ENCODE measurements at regions not wholly inside any gene's neighbourhood (a gene's known extent, or its start where the extent isn't known, plus 50 kb on each side); places are given as distances from the start of the nearest gene placed in this dataset.

DNA sequence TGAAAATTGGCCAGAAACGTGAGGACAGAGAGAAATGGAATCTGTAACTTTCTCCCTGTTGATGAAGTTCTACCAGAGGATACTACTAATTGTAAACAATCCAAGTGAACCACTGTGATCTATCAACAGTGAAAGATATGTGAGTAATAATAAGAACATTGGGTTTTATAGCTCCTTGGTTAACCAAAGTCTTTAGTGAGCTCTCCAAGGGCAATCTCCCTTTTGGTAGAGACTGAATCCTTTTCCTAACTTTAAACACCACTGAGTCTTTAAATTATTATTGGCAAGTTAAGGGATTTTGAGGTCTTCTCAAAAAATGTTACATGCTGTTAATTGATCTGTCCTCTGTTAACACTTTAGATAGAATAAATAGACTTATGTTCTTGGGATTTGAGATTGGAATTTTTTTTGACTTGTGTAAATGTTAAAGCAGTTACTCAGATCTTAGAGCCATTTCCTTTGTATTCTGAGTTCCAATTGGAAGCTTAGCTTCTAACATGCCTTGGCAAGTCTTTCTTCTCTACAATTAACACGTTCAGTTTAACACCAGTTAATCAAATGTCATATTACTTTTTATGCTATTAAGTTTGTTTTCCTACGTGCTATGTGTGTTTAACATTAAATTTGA, 338.2 kb upstream of the DDHD1 start:
- Mint-ChIP-seq H3K27me3 (no peaks in the 10 kb centered on the region), H3K4me1 (no peaks in the 10 kb centered on the region), H3K36me3 (no peaks in the 10 kb centered on the region), H3K27ac (no peak overlapping the region), H3K9me3 (no peaks in the 10 kb centered on the region), H3K4me3 (no peak overlapping the region)
- no peak for DNase-seq

DNA sequence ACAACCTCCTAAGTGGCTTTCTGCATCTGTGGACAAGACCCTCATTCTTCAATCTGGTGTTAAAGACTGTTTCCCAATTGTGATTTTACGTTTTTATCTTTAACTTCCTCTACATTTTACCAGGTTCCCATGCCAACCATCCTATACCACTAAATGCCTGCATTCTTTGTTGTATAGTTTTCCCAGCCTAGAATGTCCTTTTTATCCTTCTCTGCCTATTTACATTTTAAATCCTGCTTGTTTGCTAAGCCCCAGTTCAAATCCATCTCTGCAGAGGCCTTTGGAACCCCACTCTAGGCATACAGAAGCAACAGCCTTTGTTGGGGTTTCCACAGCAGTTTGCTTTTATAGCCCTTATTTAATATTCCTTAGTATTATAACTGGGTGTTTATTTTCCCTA, 325.1 kb upstream of the DDHD1 start:
- Mint-ChIP-seq H3K27me3 (peaks cover 8% of the 10 kb centered on the region), H3K36me3 (peaks cover 3% of the 10 kb centered on the region), H3K4me3 (no peak overlapping the region), H3K9me3 (peaks cover 13% of the 10 kb centered on the region), H3K27ac (no peak overlapping the region), H3K4me1 (no peaks in the 10 kb centered on the region)
- no peak for DNase-seq

DNA sequence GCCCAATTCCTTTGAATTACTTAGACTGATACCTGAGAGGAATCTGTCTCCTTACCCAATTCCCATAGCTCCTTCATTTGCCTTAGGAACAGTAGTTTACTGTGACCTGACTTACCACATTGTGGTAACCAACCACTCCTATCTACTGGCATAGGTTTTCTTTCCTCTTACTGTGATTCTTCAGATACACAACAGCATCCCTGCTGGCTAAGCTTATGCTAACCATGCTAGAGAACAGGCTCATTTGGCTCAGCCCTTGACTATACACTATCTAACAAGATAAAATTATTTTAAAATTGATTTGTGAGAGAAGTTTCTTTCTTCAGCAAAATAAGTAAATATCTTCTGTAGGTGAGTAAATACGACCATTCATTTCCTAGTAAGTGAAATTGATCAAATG, 320.4 kb upstream of the DDHD1 start:
- Mint-ChIP-seq H3K4me3 (no peak overlapping the region), H3K4me1 (no peaks in the 10 kb centered on the region), H3K27ac (no peak overlapping the region), H3K9me3 (no peaks in the 10 kb centered on the region), H3K36me3 (peaks cover 2% of the 10 kb centered on the region), H3K27me3 (no peaks in the 10 kb centered on the region)
- DNase-seq: no peak

DNA sequence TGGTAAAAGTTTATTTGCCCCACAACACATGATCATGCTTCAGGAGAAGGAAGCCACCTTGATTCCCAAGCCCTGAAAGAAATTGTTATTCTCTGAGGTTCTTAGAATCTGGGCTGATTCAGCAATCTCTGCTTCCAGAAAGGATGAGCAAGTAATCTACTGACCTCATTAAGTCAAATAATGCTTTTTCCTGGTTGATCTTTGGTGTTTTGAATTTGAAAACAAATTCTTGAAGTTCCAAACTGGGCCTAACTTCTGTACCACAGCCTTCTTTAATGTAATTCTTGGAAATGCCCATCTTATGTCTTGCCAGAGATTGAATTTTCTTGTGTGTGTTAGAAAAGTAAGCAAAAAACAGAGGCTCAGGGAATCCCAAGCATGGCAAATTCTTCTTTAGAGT, 319.2 kb upstream of the DDHD1 start:
- H3K27me3 Mint-ChIP-seq: no peaks in the 10 kb centered on the region
- H3K4me3 Mint-ChIP-seq: no peak overlapping the region
- H3K9me3 Mint-ChIP-seq: no peaks in the 10 kb centered on the region
- H3K27ac Mint-ChIP-seq: no peak overlapping the region
- peaks cover 2% of the 10 kb centered on the region for H3K36me3 Mint-ChIP-seq
- no peaks in the 10 kb centered on the region for H3K4me1 Mint-ChIP-seq
- DNase-seq: no peak

DNA sequence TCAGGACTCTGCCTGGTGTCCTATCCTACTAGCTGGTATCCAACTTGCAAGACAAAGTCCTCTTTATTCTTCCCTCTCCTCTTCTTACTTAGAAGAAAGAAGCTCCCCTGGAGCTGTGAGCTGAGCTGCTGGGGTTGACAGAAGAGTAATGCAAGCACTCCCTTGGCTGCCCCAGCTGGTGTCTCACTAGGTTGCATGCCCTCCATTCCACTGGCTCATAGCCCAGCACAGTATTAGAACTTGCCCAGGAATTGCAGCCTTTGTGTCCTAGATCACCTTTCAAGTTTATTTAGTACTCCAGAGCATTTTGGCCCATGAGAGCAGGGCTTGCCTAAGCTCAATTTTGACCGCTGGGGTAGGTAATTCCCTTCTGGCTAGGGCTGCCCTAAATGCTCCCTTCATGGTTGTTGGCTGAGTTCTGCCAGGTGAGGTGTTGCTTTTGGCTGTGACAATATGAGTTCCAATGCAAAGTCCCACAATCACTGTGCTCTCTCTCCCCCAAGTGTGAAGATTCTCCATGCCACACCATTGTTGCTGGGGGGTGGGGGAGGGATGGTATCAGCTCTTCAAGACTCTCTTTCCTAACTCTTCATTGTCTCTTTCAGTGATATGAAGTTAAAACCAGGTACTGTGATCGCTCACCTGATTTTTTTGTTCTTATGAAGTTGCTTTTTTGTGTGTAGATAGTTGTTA, 317.4 kb upstream of the DDHD1 start:
- Mint-ChIP-seq H3K9me3 (no peaks in the 10 kb centered on the region), H3K4me3 (no peak overlapping the region), H3K36me3 (peaks cover 2% of the 10 kb centered on the region), H3K27ac (no peak overlapping the region), H3K4me1 (no peaks in the 10 kb centered on the region), H3K27me3 (no peaks in the 10 kb centered on the region)
- DNase-seq: no peak

DNA sequence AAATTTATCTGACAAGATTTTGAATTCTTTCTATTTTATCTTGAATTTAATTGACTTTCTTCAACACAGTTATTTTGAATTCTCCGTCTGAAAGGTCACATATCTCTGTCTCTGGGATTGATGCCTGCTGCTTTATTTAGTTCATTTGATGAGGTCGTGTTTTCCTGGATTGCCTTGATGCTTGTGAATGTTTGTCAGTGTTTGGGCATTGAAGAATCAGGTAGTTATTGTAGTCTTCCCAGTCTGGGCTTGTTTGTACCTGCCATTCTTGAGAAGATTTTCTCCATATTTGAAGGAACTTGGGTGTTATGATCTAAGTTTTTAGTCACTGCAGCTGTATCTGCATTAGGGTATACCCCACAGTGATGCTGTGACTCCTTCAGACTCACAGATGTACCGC, 315.8 kb upstream of the DDHD1 start:
- Mint-ChIP-seq H3K36me3 (peaks cover 2% of the 10 kb centered on the region), H3K4me1 (no peaks in the 10 kb centered on the region), H3K4me3 (no peak overlapping the region), H3K9me3 (peaks cover 2% of the 10 kb centered on the region), H3K27me3 (no peaks in the 10 kb centered on the region), H3K27ac (no peak overlapping the region)
- no peak for DNase-seq

DNA sequence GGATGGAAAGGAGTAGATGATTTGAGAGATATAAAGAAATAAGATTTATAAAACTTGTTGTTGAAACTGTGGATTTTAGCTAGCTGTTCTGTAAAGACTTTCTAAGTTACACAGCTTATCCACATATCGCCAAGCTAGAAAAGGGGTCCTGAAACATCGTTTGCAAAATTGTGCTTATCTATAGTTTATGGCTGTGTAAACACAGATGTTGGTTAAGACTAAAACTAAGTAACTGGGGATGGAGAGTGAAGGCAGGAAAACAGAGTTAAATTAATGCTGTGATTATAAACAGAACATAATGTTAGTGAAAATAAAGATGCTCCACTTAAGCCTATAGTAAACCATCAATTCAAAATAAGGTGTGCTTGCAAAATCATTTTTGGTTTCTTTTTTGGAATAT, 311.3 kb upstream of the DDHD1 start:
- DNase-seq: no peak
- Mint-ChIP-seq H3K27ac (no peak overlapping the region), H3K4me3 (no peak overlapping the region), H3K36me3 (no peaks in the 10 kb centered on the region), H3K27me3 (peaks cover 5% of the 10 kb centered on the region), H3K4me1 (no peaks in the 10 kb centered on the region), H3K9me3 (peaks cover 2% of the 10 kb centered on the region)

DNA sequence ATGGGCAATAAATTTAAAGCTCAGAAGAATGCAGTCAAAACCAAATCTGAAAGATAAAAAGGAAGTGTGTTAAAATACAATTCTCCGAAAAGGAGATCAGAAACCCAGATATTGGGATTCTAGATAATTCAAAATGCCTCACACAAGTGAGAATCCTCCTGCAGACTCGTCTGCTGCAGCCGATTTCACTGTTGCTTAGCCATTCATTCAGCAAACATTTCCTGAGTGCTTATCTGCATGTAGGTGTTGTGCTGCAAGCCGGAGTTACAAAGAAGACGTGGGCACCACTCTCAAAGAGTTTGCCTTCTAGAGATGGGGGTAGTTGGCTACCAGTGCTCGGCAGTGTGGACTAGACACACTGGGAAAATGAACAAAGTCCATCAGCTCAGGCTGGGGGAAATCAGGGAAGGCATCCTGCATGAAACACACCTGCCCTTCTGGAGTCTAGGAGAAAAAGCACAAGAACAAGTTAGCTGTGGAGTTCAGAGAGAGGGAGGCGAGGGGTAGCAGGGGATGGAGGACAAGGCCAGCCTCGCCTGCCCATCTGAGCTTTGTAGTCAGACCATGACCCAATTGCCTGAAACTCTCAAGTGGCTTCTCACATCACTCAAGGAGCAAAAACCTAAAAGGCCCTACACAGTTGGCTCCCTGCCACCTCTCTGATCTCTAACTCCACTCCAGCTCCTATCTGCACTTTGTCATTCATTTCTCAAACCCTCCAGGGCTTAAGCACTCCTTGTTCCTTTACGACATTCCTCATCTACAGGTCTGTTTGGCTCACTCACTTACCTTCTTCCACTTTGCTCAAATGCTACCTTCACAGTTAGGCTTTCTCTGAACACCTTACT, 310.0 kb upstream of the DDHD1 start:
- Mint-ChIP-seq H3K36me3 (no peaks in the 10 kb centered on the region), H3K9me3 (peaks cover 2% of the 10 kb centered on the region), H3K27me3 (peaks cover 5% of the 10 kb centered on the region), H3K4me1 (no peaks in the 10 kb centered on the region), H3K4me3 (no peak overlapping the region), H3K27ac (no peak overlapping the region)
- no peak for DNase-seq

DNA sequence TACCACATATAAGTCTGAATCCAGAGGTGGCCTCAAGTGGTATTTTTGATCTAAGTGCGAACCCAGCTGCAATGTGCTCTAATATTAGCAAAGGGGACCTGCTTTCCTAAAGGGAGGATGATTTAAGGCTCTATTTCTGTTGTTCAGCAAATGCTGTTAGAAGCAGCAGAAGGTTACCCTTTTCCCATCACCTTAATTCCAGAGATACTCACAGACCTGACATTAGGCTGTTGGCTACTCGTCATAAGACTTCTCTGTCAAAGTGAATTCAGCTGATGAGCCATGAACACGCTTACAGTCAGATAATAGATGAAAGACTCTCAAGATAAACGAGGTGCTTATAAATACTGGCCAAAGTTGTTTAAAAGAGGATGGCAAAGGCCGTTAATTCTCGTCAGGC, 308.7 kb upstream of the DDHD1 start:
- Mint-ChIP-seq H3K4me1 (no peaks in the 10 kb centered on the region), H3K27me3 (peaks cover 5% of the 10 kb centered on the region), H3K9me3 (peaks cover 2% of the 10 kb centered on the region), H3K36me3 (no peaks in the 10 kb centered on the region), H3K4me3 (no peak overlapping the region), H3K27ac (no peak overlapping the region)
- DNase-seq: no peak

DNA sequence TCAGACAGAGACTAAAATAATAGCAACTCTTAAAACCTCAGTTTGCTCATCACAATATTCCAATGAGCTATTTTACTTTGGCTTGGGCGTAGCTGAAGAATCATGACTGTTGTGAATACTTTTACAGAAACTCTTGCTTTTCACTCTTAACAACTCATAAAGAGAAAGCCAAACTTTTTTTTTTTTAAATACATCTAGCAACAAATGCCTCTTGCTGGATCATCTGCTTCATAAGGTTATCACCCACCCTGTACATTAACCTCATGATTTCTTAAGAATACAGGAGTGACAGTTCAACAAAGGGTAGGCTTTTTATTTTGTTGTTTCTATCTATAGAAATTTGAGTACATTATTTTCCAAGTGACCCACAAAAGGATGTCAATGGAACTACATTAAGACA, 307.4 kb upstream of the DDHD1 start:
- no peak for DNase-seq
- Mint-ChIP-seq H3K9me3 (peaks cover 2% of the 10 kb centered on the region), H3K27ac (no peak overlapping the region), H3K4me3 (no peak overlapping the region), H3K36me3 (no peaks in the 10 kb centered on the region), H3K4me1 (no peaks in the 10 kb centered on the region), H3K27me3 (peaks cover 5% of the 10 kb centered on the region)

DNA sequence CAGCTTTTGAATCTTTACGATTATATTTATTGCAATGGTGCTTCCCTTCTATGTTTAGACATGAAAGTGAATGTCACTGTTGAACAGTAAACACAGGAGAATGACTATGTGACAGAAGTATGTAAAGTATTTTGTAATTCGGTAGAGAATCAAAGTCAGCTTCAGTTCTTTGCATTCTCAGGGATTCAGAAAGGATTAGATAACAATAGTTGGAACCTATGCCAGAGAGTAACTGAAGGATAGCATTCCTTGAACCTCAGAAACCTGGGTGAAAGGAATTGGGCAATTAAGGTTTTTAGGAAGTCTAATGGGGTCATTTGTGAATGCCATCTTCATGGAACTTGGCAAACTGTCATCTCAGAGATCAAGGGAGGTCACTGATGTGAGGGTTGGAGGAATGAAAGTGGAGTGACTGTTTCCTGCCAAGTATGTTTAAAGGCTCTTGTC, 305.3 kb upstream of the DDHD1 start:
- no peak for DNase-seq
- no peak overlapping the region for H3K27ac Mint-ChIP-seq
- peaks cover 5% of the 10 kb centered on the region for H3K27me3 Mint-ChIP-seq
- no peaks in the 10 kb centered on the region for H3K36me3 Mint-ChIP-seq
- no peaks in the 10 kb centered on the region for H3K9me3 Mint-ChIP-seq
- no peaks in the 10 kb centered on the region for H3K4me1 Mint-ChIP-seq
- no peak overlapping the region for H3K4me3 Mint-ChIP-seq

DNA sequence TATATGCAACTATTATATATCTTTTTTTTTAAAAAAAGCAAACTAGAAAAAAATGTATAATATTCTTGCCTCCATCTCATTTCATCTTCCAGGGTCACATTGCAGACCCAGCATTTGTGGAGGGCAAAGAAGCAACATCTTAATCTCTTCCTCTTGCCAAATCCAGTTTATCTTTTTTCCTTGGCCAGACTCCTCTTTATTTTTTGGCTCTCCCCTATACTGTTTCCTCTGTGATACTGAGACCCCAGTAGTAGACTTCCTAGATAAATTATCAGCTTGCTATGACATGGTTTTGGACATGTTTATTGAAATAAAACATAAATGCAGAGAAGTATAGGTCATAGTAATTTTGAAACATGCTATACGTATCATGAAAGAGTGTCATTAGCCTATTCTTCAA, 303.8 kb upstream of the DDHD1 start:
- DNase-seq: no peak
- H3K9me3 Mint-ChIP-seq: no peaks in the 10 kb centered on the region
- no peaks in the 10 kb centered on the region for H3K4me1 Mint-ChIP-seq
- H3K4me3 Mint-ChIP-seq: no peak overlapping the region
- peaks cover 8% of the 10 kb centered on the region for H3K27me3 Mint-ChIP-seq
- H3K27ac Mint-ChIP-seq: no peak overlapping the region
- H3K36me3 Mint-ChIP-seq: no peaks in the 10 kb centered on the region

DNA sequence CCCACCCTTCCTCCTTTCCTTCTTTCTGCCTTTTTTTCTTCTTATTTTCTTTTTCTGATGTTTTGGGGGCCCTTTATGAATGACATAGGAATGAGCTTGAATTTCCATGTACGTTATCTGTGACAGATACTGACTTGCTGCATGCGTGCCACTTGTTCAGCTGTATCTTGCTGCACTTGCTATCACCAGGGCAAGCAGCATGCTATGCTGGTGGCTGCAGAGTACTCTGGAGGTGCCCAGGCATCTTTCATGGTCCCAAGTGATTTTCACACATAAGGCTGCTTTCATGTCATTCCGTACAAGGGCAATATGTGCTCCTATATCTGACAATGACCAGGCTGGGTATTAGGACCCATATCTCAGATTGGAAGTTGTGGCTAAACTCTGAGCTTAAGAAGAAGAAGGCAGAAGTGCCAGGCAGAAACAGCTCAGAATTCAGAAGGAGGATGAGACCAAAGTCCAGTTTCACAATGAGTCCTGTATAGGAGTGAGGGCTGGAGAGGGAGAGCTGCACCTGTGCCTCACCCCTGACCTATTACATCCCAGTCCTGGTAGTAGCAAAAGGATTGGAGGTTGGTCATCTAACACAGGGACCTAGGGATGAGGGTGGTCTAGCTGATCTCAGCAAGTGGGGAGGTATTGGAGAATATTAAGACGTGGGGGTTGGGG, 299.0 kb upstream of the DDHD1 start:
- peaks cover 9% of the 10 kb centered on the region for H3K27me3 Mint-ChIP-seq
- no peaks in the 10 kb centered on the region for H3K9me3 Mint-ChIP-seq
- H3K36me3 Mint-ChIP-seq: no peaks in the 10 kb centered on the region
- no peak for DNase-seq
- no peak overlapping the region for H3K27ac Mint-ChIP-seq
- H3K4me1 Mint-ChIP-seq: no peaks in the 10 kb centered on the region
- H3K4me3 Mint-ChIP-seq: no peak overlapping the region

DNA sequence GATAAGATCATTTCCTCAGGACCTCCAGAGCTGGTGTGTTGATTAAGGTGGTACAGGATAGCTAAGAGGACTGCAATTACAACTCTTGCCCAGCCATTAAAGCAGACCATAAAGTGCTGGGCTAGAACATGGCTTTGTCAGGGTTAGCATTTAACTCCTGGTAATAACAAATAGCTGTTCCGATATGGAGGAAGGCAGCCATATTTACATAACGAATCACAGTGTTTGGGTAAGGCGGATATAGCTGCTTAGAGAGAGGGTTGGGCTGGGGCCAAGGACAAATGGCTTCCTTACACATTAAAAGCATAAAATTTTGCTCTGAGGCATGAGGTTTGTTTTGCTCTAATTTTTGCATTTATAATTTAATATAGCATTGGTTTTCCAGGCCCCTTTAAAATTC, 297.7 kb upstream of the DDHD1 start:
- Mint-ChIP-seq H3K4me1 (no peaks in the 10 kb centered on the region), H3K27me3 (peaks cover 9% of the 10 kb centered on the region), H3K36me3 (no peaks in the 10 kb centered on the region), H3K9me3 (no peaks in the 10 kb centered on the region), H3K4me3 (no peak overlapping the region), H3K27ac (no peak overlapping the region)
- DNase-seq: no peak

DNA sequence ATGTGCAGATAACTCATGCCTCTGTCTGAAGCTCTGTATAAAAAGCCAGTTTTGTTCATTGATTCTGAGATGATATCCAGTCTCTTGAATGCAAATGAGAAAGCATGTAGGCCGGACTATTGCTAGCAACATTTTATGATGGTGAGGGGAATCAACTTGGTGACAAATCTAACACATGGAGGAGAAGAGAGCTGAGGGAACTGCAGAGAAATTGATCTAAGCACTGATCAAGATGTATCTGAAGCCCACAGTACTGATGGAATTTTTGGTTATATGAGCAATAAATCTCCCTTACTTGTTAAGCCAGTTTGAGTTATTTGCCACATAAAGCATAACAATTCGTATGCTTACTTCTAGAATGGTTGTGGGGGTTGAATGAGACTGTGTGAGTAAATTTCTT, 295.6 kb upstream of the DDHD1 start:
- H3K4me1 Mint-ChIP-seq: no peaks in the 10 kb centered on the region
- no peaks in the 10 kb centered on the region for H3K36me3 Mint-ChIP-seq
- H3K27ac Mint-ChIP-seq: no peak overlapping the region
- H3K4me3 Mint-ChIP-seq: no peak overlapping the region
- H3K9me3 Mint-ChIP-seq: no peaks in the 10 kb centered on the region
- DNase-seq: no peak
- H3K27me3 Mint-ChIP-seq: peaks cover 9% of the 10 kb centered on the region

All from activated naive CD8-positive, alpha-beta T cell treated with anti-CD3 and anti-CD28 coated beads for 36 hours (primary cell).